ENCODE measurements at regions not wholly inside any gene's neighbourhood (a gene's known extent, or its start where the extent isn't known, plus 50 kb on each side); places are given as distances from the start of the nearest gene placed in this dataset.

- TF ChIP-seq POLR2AphosphoS5 (IDR thresholded peaks at IDR 0.05): peak in 1 of 3 donors; percentile 27
- no peak for TF ChIP-seq POLR2A (IDR thresholded peaks at IDR 0.05)
- no peak for TF ChIP-seq CTCF (IDR thresholded peaks at IDR 0.05)
- TF ChIP-seq EP300 (IDR thresholded peaks at IDR 0.05; ENCODE audit: low read depth): no peak
Observed at GRCh38 chrX:39336671-39337311, 535.5 kb downstream of the MID1IP1 start.

Data from transverse colon (tissue), 4 donors.